NCI-H69 (cell line): ENCODE measurements at regions not wholly inside any gene's neighbourhood (a gene's known extent, or its start where the extent isn't known, plus 50 kb on each side); places are given as distances from the start of the nearest gene placed in this dataset.

Experiments
- DNase-seq: peaks from one replicate; lab custom pipeline; 2025; lab: John Stamatoyannopoulos, UW

DNA sequence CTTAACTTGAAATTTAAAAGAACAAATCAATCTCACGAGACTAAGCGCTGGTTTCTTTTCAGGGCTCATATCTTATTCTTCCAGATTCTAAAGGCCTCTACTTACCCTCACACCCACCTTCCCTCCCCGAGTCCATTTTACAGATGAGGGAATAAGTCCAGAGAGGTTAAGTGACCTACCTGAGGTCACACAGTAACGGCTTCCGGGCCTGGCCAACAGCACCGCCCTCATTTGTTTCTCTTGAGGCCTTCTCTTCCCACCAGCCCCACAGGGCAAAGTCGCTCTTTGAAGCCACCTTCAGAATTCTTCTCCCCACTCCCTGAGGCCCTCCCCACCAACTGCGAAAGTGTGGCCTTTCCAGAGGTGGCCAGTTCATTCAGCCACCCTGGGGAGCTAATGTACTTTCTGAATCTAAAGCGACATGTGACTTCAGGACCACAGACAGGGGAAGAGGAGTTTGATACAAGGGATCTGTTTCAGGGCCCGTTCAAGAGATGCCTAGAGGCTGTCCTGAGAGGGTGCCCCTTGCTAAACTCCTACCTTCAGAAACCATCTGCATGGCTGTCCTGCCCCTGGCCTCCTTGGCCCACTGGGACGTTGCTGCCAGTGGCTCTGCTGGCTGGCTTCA, 275.3 kb downstream of the HAUS1 start:
- no peak for DNase-seq

DNA sequence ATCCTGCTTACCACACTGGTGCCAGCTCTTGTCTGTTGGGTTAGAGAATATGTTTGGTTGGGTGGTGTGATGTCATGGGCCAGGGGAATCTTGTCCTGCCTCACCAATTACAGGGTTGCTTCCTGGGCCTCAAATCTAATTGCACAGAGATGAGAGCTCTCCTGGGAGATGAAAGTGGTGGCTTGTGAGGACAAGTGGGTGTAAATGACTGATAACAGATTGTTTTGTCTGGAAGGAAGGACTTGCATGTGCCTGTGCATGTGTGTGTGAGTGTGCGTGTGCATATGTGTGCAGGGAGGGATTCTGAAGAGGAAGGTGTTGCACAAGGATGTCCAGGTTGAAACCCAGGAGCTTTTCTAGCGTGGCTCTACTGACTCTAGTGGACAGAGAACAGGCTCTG, 271.9 kb downstream of the LOXHD1 start:
- peak; percentile 23 for DNase-seq

DNA sequence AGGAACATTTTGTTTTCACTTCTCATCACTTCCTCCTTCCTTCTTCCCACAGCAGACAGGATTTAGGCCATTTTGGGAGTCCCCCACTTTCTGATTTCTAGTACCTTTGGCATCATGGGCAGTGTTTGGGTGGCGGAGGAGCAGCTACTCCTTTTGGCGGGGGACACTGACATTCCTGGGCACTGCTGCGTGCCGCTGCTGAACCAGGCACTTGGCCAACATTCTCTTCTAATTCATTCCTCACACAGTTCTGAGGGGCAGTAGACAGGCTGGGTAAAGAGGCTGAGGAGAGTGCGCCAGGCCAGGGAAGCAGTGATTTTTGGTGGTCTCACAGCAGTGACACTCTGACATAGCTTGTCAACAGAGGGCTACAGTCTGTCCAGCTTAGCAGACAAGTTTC, 270.2 kb downstream of the LOXHD1 start:
- DNase-seq = no peak

GRCh38 chr18:46387441-46388131, 269.4 kb downstream of the LOXHD1 start:
- peak; percentile 45 for DNase-seq

DNA sequence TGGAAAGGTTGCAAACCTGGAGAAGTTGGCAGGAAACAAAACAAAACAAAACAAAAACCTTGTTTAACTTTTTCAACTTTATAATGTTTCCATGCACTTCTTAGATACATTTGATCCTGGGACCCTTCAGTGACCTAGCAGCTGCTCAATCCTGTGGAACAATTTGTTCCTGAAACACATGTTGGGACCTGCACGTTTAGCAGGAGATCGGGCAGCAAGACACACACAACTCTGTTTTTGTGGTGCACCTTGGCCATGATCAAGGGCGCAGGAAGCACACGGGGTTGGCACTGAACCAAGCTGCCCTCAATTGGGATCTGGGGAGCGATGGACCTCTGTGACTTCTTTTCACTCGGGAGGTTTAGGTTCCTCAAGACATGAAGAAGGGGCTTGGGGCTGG, 268.7 kb downstream of the LOXHD1 start:
- DNase-seq = no peak

- DNase-seq = no peak
These were observed 264.4 kb downstream of the LOXHD1 start for GRCh38 chr18:46392576-46392975.

DNA sequence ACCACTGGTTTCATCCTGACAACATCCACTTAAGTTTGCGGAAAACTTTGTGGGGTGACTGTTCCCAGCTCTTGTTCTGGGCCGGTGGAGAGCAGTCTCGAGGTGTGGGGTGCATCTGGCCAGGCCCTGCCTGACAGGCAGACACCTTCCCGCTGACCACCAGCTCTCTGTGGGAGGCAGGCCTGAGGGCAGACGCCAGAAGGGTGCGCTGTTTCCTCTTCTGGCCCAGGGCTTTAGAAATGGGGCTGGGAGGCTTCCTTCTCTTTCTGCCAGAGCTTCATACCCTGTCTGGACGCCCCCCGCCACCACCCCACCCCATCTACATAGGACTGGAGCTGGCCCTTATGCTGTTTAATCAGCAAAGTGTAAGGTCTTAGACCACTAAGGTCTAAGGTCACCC, 263.8 kb downstream of the LOXHD1 start:
- peak; percentile 28 for DNase-seq

- DNase-seq = peak; percentile 33
These were observed 263.1 kb downstream of the LOXHD1 start for GRCh38 chr18:46393961-46394360.

DNA sequence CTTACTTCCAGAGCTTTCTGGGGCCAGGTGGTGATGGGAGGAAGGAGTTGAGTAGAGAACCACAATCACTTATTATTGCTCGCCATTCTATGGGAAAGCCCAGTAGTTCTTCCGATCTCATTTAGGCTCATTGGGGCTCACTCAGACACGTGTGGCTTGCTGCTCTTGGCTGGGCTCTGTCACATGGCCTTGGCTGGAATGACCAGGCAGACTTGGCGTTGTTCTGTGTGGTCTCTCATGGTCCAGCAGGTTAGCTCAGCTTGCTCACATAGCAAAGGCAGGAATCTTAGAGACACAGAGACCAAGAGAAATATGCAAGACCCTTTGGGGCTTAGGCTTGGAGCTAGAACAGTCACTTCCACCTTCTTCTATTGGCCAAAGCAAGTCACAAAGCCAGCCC, 261.2 kb downstream of the LOXHD1 start:
- DNase-seq = no peak

DNA sequence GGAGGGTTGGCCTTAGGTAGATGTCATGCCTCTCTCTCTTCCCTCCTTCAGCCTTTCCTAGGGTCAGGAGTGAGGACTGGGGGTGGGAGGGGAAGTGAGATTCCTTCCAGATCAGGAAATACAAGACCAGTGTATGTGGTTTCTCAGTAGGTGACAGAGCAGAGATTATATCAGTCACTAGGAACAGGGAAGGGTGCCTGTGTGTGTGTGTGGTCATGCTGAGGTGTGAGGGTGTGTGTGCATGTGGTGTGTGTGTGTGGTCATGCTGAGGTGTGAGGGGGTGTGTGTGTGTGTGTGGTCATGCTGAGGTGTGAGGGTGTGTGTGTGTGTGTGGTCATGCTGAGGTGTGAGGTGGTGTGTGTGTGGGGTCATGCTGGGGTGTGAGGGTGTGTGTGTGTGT, 259.8 kb downstream of the LOXHD1 start:
- no peak for DNase-seq

- DNase-seq = no peak
These were observed 259.0 kb downstream of the LOXHD1 start for GRCh38 chr18:46398005-46398404.

DNA sequence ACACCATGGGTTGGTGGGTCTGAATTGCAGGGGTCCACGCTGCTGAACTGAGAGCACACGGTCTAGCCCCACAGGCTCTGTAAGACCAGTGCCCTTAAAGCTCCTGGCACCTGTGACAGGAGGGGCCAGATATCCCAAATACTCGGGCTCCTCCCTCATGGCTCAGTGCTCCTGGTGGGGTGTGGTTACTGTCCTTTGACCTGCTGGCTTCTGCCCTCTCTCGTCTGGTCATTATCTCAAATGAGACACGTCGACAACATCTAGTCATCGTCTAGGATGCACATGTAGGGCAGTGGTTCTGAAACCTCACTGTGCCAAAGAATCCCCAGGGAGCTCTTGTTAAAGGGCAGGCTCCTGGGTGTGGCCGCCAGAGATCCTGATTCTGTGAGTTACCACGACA, 258.4 kb downstream of the LOXHD1 start:
- DNase-seq = peak; percentile 58

GRCh38 chr18:46399303-46399702, 257.7 kb downstream of the LOXHD1 start:
- DNase-seq = no peak

DNA sequence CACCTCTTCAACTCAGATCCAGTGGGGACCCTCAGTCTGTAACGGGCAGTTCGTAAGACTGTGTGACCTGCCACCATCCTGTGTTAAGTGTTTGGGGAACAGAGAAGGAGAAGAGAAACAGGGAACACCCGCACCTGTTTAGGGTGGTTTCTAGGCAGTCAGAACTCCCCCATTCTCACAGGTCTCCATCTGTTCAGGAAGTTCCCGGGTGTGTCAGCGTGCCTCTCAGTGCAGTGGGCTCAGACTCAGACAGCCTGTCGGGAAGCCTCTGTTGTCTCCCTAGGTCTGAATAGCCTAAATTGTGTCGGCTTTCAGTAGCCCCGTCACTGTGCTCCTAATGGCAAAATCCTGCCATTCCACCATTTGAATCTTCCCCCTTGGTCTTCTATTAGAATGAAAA, 256.6 kb downstream of the LOXHD1 start:
- DNase-seq = peak; percentile 34

DNA sequence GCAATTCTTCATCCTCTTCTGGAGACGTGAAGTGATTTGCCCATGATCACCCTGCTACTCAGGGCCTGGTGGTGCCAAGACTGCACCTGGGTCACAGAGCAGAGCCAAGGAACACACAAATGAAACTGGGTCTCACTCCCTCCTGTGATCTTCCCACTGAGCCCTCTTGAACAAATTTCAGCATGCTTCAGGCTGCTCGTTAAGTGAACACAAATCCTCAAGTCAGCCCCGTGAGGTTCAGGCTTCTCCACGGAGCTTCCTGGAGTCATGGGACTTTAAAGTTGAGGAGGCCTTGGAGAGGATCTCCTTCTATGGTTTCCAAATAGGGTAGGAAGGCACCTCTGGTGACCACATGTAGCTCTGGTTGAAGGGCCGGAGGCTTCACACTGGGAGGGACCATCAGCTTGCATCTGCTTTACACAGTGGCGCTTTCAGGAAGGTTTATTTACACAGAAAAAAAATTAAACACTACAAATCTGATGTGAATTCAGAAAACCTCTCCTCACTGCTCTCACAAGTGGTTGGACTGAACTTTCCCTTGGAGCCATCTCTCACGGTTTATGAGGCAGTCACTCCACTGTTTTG, 255.4 kb downstream of the LOXHD1 start:
- peak; percentile 18 for DNase-seq

DNA sequence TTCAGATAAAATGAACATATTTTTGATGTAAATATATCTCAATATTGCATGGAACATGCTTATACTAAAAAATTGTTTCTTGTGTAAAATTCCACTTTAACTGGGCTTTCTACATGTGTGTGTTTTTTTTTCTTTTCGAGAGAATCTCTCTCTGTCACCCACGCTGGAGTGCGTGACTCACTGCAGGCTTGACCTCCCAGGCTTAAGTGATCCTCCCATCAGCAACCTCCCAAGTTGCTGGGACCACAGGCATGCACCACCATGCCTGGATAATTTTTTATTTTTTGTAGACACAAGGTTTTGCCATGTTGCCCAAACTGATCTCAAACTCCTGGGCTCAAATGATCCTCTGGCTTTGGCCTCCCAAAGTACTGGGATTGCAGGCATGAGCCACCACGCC, 254.6 kb downstream of the LOXHD1 start:
- no peak for DNase-seq

GRCh38 chr18:46402945-46403344, 254.1 kb downstream of the LOXHD1 start:
- peak; percentile 28 for DNase-seq

GRCh38 chr18:46405832-46406538, 251.0 kb downstream of the LOXHD1 start:
- no peak for DNase-seq

DNA sequence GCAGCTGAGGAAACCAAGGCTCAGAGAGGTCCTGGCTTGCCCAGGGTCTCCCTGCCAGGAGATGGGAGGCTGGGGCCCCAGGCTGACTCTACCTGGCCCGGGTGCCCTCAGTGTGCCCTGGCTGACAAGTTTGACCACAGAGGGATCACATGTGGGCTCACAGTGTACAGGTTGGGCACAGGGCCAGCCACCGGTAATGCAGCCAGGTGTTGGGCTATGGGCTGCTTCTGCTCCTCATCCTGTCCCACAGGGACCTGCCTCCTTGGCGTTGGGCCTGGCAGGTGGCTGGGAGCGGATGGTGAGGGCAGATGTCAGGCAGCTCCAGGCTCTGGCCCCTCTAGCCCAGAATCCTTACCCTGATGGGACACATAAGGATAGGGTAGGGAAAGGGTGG, 250.5 kb downstream of the LOXHD1 start:
- peak; percentile 79 for DNase-seq

DNA sequence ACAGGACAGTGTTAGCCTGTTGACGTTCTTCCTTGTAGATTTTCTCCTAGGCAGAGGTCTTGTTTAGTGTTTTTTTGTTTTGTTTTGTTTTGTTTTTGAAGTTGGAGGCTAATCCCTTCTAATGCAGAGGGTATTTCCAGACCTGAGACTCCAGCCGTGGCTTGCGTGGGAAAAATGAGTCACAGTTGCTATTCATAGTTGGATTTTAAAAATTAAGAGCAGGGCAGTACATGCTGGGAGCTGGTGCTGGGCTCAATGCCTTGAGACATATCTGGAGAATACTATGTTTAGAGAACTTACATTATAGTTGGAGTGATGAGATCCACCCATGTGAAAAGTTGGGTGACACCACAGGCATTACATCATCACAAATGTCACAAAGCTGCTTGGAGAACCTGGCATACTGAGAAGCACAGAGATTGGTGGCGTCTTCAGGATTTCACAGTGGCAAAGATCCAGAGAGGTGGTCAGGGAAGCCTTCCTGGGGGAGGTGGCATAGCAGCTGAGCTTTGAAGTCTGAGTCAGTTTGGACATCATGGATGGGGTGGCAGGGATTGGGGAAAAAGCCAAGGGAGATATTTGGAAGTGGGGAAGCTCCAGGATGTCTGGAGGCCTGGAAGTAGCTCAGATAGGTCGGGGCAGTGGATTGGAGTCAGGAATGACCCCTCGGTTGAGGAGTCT, 249.4 kb downstream of the LOXHD1 start:
- no peak for DNase-seq

DNA sequence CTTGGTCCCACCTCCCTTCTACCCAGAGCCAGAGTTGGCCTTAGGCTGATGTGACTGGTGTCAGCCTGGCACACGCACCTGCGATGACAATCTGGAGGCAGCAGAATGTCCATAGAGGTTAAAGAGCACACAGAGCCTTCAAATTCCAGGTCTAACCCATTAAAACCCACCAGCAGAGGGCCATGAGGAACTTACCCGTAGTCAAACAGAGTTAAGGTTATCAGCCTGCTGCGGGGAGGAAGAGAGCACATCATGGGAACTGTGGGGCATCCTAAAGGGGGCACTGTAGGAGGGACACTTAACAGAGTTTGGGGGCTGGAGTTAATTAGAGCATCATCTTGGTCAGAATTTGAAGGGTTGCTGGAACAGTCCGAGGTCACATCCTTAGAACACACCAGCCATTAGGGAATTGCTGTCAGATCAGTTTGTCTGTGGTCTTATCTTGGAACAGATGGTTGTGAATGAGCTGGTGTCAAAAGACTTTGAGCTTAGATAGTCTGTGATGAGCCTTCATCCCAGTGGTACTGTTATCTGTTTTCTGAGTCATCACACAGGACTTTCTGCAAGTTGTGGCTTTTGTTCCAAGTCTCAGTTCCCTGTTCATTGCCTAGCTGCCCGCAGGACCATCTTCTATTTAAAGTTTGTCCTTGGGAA, 248.6 kb downstream of the LOXHD1 start:
- DNase-seq = no peak
